HCT116 (cell line): ENCODE measurements at regions not wholly inside any gene's neighbourhood (a gene's known extent, or its start where the extent isn't known, plus 50 kb on each side); places are given as distances from the start of the nearest gene placed in this dataset.

Experiments used
- ATAC-seq: fragments of 200-7000 bp; cut with Tn5 transposase; 2 replicates; pipeline ENCODE4 v1.9.1; 2020; ENCODE audit warnings: mild to moderate bottlenecking, moderate library complexity
- BruUV-seq: library from RNA; stranded (reverse); fragments of 400-500 nt; replicated peaks from 2 replicates; lab custom pipeline; 2021; lab: Mats Ljungman, UMichigan
- CTCF ChIA-PET: fragments of 300-600 bp; sonication (Branson Sonifier 250); formaldehyde crosslinking; loops from one replicate; lab custom pipeline; 2021; ENCODE audit warnings: antibody characterized with exemption; lab: Charles Lee
- POLR2A ChIA-PET: fragments of 300-600, 350-600 bp; sonication (Branson Sonifier 250); formaldehyde crosslinking; loops from one replicate; lab custom pipeline; 2021; ENCODE audit warnings: antibody characterized with exemption; lab: Charles Lee
- RAD21 ChIA-PET, 2 experiments: fragments of 300-600 bp; sonication (Branson Sonifier 250); formaldehyde crosslinking; loops; one replicate each; lab custom pipeline; 2023; ENCODE audit warnings: low total read pairs in 2 of 2; ENCODE audit not compliant: uncharacterized antibody in 2 of 2, unreplicated experiment in 2 of 2, low non-redundant PET in 1 of 2; lab: Charles Lee
- DNase-seq: peaks from one replicate; pipeline ENCODE4 v3.0.0-alpha.2; 2010; ENCODE audit warnings: low read depth, low spot score
- H2AFZ ChIP-seq: fragments of 200-600 bp; shearing (Covaris generic), sonication (generic); 2 replicates; pipeline ENCODE4 v1.6.1; 2017; ENCODE audit warnings: low read depth, mixed run types, mixed read lengths, antibody characterized with exemption, low read length; ENCODE audit not compliant: poor library complexity, severe bottlenecking
- H3K27ac ChIP-seq: 2 replicates; pipeline ENCODE4 v1.5.1; 2012; ENCODE audit warnings: low read depth, low read length
- H3K27me3 ChIP-seq: fragments of 200-600 bp; sonication (generic); 2 replicates; pipeline ENCODE4 v1.6.1; 2016; ENCODE audit warnings: mixed run types, low read length, mixed read lengths; ENCODE audit not compliant: insufficient read depth
- H3K36me3 ChIP-seq, 2 experiments: fragments of 200-500 bp in 1 of 2; fragments of 200-600 bp in 1 of 2; sonication (Bioruptor generic) in 1 of 2; sonication (generic) in 1 of 2; 2 replicates each; pipeline versions ENCODE4 v1.5.1 to v1.6.1; 2014 to 2016; ENCODE audit warnings: low read length in 2 of 2, inconsistent platforms in 1 of 2, mixed read lengths in 1 of 2, mixed run types in 1 of 2; ENCODE audit not compliant: insufficient read depth in 2 of 2, control insufficient read depth in 1 of 2
- H3K4me1 ChIP-seq, 2 experiments: fragments of 200-600 bp in 1 of 2; sonication (generic) in 1 of 2; 2 replicates each; pipeline versions ENCODE4 v1.5.1 to v1.6.1; 2012 to 2017; ENCODE audit warnings: low read length in 2 of 2, inconsistent platforms in 1 of 2, mild to moderate bottlenecking in 1 of 2, mixed read lengths in 1 of 2, mixed run types in 1 of 2, moderate library complexity in 1 of 2; ENCODE audit not compliant: insufficient read depth in 2 of 2, control insufficient read depth in 1 of 2
- H3K4me2 ChIP-seq: fragments of 200-600 bp; sonication (generic); 2 replicates; pipeline ENCODE4 v1.6.1; 2017; ENCODE audit warnings: mixed run types, low read length, mixed read lengths
- H3K4me3 ChIP-seq, 2 experiments: fragments of 200-600 bp in 1 of 2; sonication (generic) in 1 of 2; replicated peaks in 1 of 2; 2 replicates each; pipeline ENCODE4 v1.5.1; 2011 to 2016; ENCODE audit warnings: low read length in 2 of 2, control low read depth in 1 of 2, low read depth in 1 of 2, mild to moderate bottlenecking in 1 of 2, mixed read lengths in 1 of 2, mixed run types in 1 of 2
- H3K79me2 ChIP-seq: fragments of 200-600 bp; sonication (generic); 2 replicates; pipeline ENCODE4 v1.6.1; 2017; ENCODE audit warnings: mild to moderate bottlenecking, mixed run types, low read length, moderate library complexity, mixed read lengths; ENCODE audit not compliant: insufficient read depth
- H3K9ac ChIP-seq: fragments of 200-600 bp; sonication (generic); 2 replicates; pipeline ENCODE4 v1.6.1; 2016; ENCODE audit warnings: low read length, mixed read lengths
- H3K9me2 ChIP-seq: fragments of 200-600 bp; sonication (generic), shearing (Covaris generic); 2 replicates; pipeline ENCODE4 v1.6.1; 2017; ENCODE audit warnings: mixed run types, mild to moderate bottlenecking, moderate library complexity; ENCODE audit not compliant: insufficient read depth
- H3K9me3 ChIP-seq, 2 experiments: fragments of 200-500 bp in 1 of 2; fragments of 200-600 bp in 1 of 2; sonication (Bioruptor generic) in 1 of 2; sonication (generic) in 1 of 2; 2 replicates each; pipeline ENCODE4 v1.6.1; 2014 to 2017; ENCODE audit warnings: low read length in 2 of 2, mixed read lengths in 2 of 2, inconsistent platforms in 1 of 2, low read depth in 1 of 2, mild to moderate bottlenecking in 1 of 2, mixed run types in 1 of 2, moderate library complexity in 1 of 2; ENCODE audit not compliant: control insufficient read depth in 1 of 2, insufficient read depth in 1 of 2
- H4K20me1 ChIP-seq: fragments of 200-600 bp; sonication (generic), shearing (Covaris generic); 2 replicates; pipeline ENCODE4 v1.6.1; 2017; ENCODE audit warnings: mixed run types, mild to moderate bottlenecking, moderate library complexity; ENCODE audit not compliant: insufficient read depth
- CBX3 ChIP-seq: IDR thresholded peaks from 2 replicates; pipeline ENCODE4 v1.6.1; 2012; ENCODE audit warnings: low read depth
- ELF1 ChIP-seq: IDR thresholded peaks from 2 replicates; pipeline ENCODE4 v1.6.1; 2012; ENCODE audit warnings: low read depth, borderline replicate concordance
- EZH2 ChIP-seq: fragments of 200-600 bp; sonication (generic); IDR thresholded peaks from 2 replicates; pipeline ENCODE4 v1.6.1; 2017; ENCODE audit warnings: antibody characterized with exemption, mixed run types
- EZH2phosphoT487 ChIP-seq: fragments of 200-600 bp; IDR thresholded peaks from 2 replicates; pipeline ENCODE4 v1.6.1; 2018; ENCODE audit warnings: antibody characterized with exemption, borderline replicate concordance
- JUND ChIP-seq: IDR thresholded peaks from 2 replicates; pipeline ENCODE4 v1.6.1; 2012
- POLR2A ChIP-seq: IDR thresholded peaks from 2 replicates; pipeline ENCODE4 v1.7.0; 2011; ENCODE audit warnings: borderline replicate concordance; ENCODE audit not compliant: insufficient read depth, insufficient read length; ENCODE audit errors: extremely low read depth
- POLR2AphosphoS5 ChIP-seq: IDR thresholded peaks from 2 replicates; pipeline ENCODE4 v1.6.1; 2011; ENCODE audit warnings: mild to moderate bottlenecking, low read depth, low read length, moderate library complexity
- RAD21 ChIP-seq: IDR thresholded peaks from 2 replicates; pipeline ENCODE4 v1.6.1; 2012; ENCODE audit warnings: low read depth, mild to moderate bottlenecking
- SIN3A ChIP-seq: IDR thresholded peaks from 2 replicates; pipeline ENCODE4 v1.6.1; 2012; ENCODE audit warnings: low read depth
- TCF7L2 ChIP-seq: IDR thresholded peaks from 2 replicates; pipeline ENCODE4 v1.7.0; 2011; ENCODE audit warnings: borderline replicate concordance, inconsistent platforms; ENCODE audit not compliant: insufficient read depth, insufficient read length; ENCODE audit errors: extremely low read depth
- YY1 ChIP-seq: IDR thresholded peaks from 2 replicates; pipeline ENCODE4 v1.6.1; 2011; ENCODE audit warnings: low read length, low read depth, moderate library complexity, mild to moderate bottlenecking; ENCODE audit not compliant: insufficient replicate concordance; ENCODE audit errors: extremely low read depth
- ZBTB33 ChIP-seq: IDR thresholded peaks from 2 replicates; pipeline ENCODE4 v1.6.1; 2011; ENCODE audit warnings: mild to moderate bottlenecking, low read length, moderate library complexity; ENCODE audit not compliant: insufficient replicate concordance; ENCODE audit errors: extremely low read depth
- ZFX ChIP-seq: fragments of 450-650 bp; IDR thresholded peaks from 2 replicates; pipeline ENCODE4 v1.6.1; 2017
- ZNF274 ChIP-seq: fragments of 200-500 bp; sonication (Bioruptor generic); IDR thresholded peaks from 2 replicates; pipeline ENCODE4 v1.6.1; 2014; ENCODE audit warnings: mild to moderate bottlenecking, low read depth, low read length, inconsistent platforms
- intact Hi-C: fragments of 100-400 bp; cut with micrococcal nuclease; formaldehyde crosslinking; loops from 2 replicates; pipeline ENCODE4 v1.10.0; 2022
- TF ChIP-seq, protein P1 (sequence below): IDR thresholded peaks from 2 replicates; pipeline ENCODE4 v1.6.1; 2012; ENCODE audit warnings: low read depth
- TF ChIP-seq, protein P2 (sequence below): IDR thresholded peaks from 2 replicates; pipeline ENCODE4 v1.6.1; 2012
- TF ChIP-seq, protein P3 (sequence below), 3 experiments: fragments of 200-600 bp in 1 of 3; sonication (generic) in 1 of 3; IDR thresholded peaks in 2 of 3; conservative IDR thresholded peaks in 1 of 3; 2 replicates each; pipeline ENCODE4 v1.5.1; 2012 to 2017; ENCODE audit warnings: low read depth in 2 of 3, low read length in 2 of 3, antibody characterized with exemption in 1 of 3, borderline replicate concordance in 1 of 3, control low read depth in 1 of 3, mild to moderate bottlenecking in 1 of 3, mixed read lengths in 1 of 3, mixed run types in 1 of 3, moderate library complexity in 1 of 3; ENCODE audit not compliant: insufficient read depth in 1 of 3

- Histone ChIP-seq H3K9me2 (no peaks in the 10 kb centered on the region), H3K36me3 (no peaks in the 10 kb centered on the region), H3K27ac (no peak overlapping the region), H3K27me3 (no peaks in the 10 kb centered on the region), H3K4me2 (no peak overlapping the region), H3K9me3 (peaks cover 11 to 13% of the 10 kb centered on the region in 2 experiments; a peak in 2 of 4 replicates), H4K20me1 (no peaks in the 10 kb centered on the region), H3K4me1 (no peaks in the 10 kb centered on the region), H3K9ac (no peak overlapping the region), H2AFZ (no peak overlapping the region), H3K79me2 (no peaks in the 10 kb centered on the region), H3K4me3 (no peak overlapping the region)
- ChIA-PET RAD21 (no interaction called here), POLR2A (no interaction called here), CTCF (no interaction called here)
- TF ChIP-seq YY1 (no peak), RAD21 (no peak), ELF1 (no peak), CBX3 (no peak), EZH2 (no peak), SIN3A (no peak), JUND (no peak), POLR2AphosphoS5 (no peak), ZBTB33 (no peak), TCF7L2 (no peak), POLR2A (no peak), ZNF274 (no peak), EZH2phosphoT487 (no peak), ZFX (no peak)
- TF ChIP-seq, protein P1, sequence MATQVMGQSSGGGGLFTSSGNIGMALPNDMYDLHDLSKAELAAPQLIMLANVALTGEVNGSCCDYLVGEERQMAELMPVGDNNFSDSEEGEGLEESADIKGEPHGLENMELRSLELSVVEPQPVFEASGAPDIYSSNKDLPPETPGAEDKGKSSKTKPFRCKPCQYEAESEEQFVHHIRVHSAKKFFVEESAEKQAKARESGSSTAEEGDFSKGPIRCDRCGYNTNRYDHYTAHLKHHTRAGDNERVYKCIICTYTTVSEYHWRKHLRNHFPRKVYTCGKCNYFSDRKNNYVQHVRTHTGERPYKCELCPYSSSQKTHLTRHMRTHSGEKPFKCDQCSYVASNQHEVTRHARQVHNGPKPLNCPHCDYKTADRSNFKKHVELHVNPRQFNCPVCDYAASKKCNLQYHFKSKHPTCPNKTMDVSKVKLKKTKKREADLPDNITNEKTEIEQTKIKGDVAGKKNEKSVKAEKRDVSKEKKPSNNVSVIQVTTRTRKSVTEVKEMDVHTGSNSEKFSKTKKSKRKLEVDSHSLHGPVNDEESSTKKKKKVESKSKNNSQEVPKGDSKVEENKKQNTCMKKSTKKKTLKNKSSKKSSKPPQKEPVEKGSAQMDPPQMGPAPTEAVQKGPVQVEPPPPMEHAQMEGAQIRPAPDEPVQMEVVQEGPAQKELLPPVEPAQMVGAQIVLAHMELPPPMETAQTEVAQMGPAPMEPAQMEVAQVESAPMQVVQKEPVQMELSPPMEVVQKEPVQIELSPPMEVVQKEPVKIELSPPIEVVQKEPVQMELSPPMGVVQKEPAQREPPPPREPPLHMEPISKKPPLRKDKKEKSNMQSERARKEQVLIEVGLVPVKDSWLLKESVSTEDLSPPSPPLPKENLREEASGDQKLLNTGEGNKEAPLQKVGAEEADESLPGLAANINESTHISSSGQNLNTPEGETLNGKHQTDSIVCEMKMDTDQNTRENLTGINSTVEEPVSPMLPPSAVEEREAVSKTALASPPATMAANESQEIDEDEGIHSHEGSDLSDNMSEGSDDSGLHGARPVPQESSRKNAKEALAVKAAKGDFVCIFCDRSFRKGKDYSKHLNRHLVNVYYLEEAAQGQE, result no peak
- TF ChIP-seq, protein P2, sequence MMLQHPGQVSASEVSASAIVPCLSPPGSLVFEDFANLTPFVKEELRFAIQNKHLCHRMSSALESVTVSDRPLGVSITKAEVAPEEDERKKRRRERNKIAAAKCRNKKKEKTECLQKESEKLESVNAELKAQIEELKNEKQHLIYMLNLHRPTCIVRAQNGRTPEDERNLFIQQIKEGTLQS, result no peak
- TF ChIP-seq, protein P3, sequence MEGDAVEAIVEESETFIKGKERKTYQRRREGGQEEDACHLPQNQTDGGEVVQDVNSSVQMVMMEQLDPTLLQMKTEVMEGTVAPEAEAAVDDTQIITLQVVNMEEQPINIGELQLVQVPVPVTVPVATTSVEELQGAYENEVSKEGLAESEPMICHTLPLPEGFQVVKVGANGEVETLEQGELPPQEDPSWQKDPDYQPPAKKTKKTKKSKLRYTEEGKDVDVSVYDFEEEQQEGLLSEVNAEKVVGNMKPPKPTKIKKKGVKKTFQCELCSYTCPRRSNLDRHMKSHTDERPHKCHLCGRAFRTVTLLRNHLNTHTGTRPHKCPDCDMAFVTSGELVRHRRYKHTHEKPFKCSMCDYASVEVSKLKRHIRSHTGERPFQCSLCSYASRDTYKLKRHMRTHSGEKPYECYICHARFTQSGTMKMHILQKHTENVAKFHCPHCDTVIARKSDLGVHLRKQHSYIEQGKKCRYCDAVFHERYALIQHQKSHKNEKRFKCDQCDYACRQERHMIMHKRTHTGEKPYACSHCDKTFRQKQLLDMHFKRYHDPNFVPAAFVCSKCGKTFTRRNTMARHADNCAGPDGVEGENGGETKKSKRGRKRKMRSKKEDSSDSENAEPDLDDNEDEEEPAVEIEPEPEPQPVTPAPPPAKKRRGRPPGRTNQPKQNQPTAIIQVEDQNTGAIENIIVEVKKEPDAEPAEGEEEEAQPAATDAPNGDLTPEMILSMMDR (IDR thresholded peaks at IDR 0.05 in 2 of 3, conservative IDR thresholded peaks at IDR 0.05 in 1 of 3; ENCODE audit: borderline replicate concordance in 1 of 3, insufficient read depth in 1 of 3, low read depth in 2 of 3, low read length in 2 of 3), result no peak
- DNase-seq (no peak), ATAC-seq (no peak)
- BruUV-seq, result no TSS peak
- intact Hi-C loops, result no loop called here
These were observed 693.9 kb upstream of the CHORDC1 start for GRCh38 chr11:90916706-90917105.
